Lung microvascular endothelial cell (primary cell): ENCODE measurements at regions not wholly inside any gene's neighbourhood (a gene's known extent, or its start where the extent isn't known, plus 50 kb on each side); places are given as distances from the start of the nearest gene placed in this dataset.
"Not testable (repeated sequence)": the region's sequence is repeated elsewhere in the genome, so short reads cannot be mapped to it uniquely, and the experiment has no call there.

Experiments
- DNase-seq, 2 donors: peaks; one replicate each; pipeline versions ENCODE4 v3.0.0 to v3.0.0-alpha.2; 2010; ENCODE audit warnings: low read depth in 2 of 2

- no peak for DNase-seq
Measured at GRCh38 chr3:162973428-162973917, 1476.9 kb downstream of the OTOL1 start.

GRCh38 chr3:162978136-162978535 is 1481.5 kb downstream of the OTOL1 start:
- no peak for DNase-seq

GRCh38 chr3:162984746-162985145 is 1488.1 kb downstream of the OTOL1 start:
- DNase-seq = no peak

GRCh38 chr3:162987085-162987794 is 1490.6 kb downstream of the OTOL1 start:
- DNase-seq = not testable (repeated sequence)

GRCh38 chr3:162992741-162993140 is 1496.1 kb downstream of the OTOL1 start:
- DNase-seq = no peak

- no peak for DNase-seq
Measured at GRCh38 chr3:162994165-162994564, 1497.6 kb downstream of the OTOL1 start.

GRCh38 chr3:162996368-162996767 is 1499.8 kb downstream of the OTOL1 start:
- no peak for DNase-seq

GRCh38 chr3:162998205-162998604 is 1501.6 kb downstream of the OTOL1 start:
- DNase-seq = no peak

GRCh38 chr3:163011596-163011995 is 1515.0 kb downstream of the OTOL1 start:
- no peak for DNase-seq

GRCh38 chr3:163016251-163016650 is 1519.6 kb downstream of the OTOL1 start:
- DNase-seq = no peak

GRCh38 chr3:163018067-163018466 is 1521.5 kb downstream of the OTOL1 start:
- DNase-seq = no peak

GRCh38 chr3:163018664-163019063 is 1522.1 kb downstream of the OTOL1 start:
- no peak for DNase-seq

- DNase-seq = no peak
Measured at GRCh38 chr3:163019260-163019659, 1522.7 kb downstream of the OTOL1 start.

GRCh38 chr3:163033652-163034051 is 1537.0 kb downstream of the OTOL1 start:
- no peak for DNase-seq

GRCh38 chr3:163039636-163040035 is 1543.0 kb downstream of the OTOL1 start:
- DNase-seq = no peak

- no peak for DNase-seq
Measured at GRCh38 chr3:163043074-163043473, 1546.5 kb downstream of the OTOL1 start.

- no peak for DNase-seq
Measured at GRCh38 chr3:163045945-163046344, 1549.3 kb downstream of the OTOL1 start.

GRCh38 chr3:163048881-163049280 is 1552.3 kb downstream of the OTOL1 start:
- no peak for DNase-seq

- peak; percentile 18 to 27 for DNase-seq
Measured at GRCh38 chr3:163056874-163057497, 1560.4 kb downstream of the OTOL1 start.

- DNase-seq = no peak
Measured at GRCh38 chr3:163058031-163058854, 1561.6 kb downstream of the OTOL1 start.

- DNase-seq = no peak
Measured at GRCh38 chr3:163071713-163072112, 1575.1 kb downstream of the OTOL1 start.
